Keratinocyte (primary cell): ENCODE measurements at regions not wholly inside any gene's neighbourhood (a gene's known extent, or its start where the extent isn't known, plus 50 kb on each side); places are given as distances from the start of the nearest gene placed in this dataset.

Experiments used
- DNase-seq: peaks from one replicate; pipeline ENCODE4 v3.0.0-alpha.2; 2011; ENCODE audit warnings: low read depth, missing footprints, low spot score
- FAIRE-seq: peaks from 2 replicates; lab custom pipeline; 2011; peaks lifted over from hg19 to GRCh38; lab: Jason Lieb, UNC
- H2AFZ ChIP-seq: 2 replicates; pipeline ENCODE4 v1.6.0; 2012; ENCODE audit warnings: low read length, control low read depth, inconsistent platforms; ENCODE audit not compliant: control insufficient read depth
- H3K27ac ChIP-seq: 2 replicates; pipeline ENCODE4 v1.5.1; 2011; ENCODE audit warnings: low read length; ENCODE audit not compliant: control insufficient read depth, insufficient read depth
- H3K27me3 ChIP-seq: 3 replicates; pipeline ENCODE4 v1.6.0; 2011; ENCODE audit warnings: low read length; ENCODE audit not compliant: control insufficient read depth, insufficient read depth; ENCODE audit errors: extremely low read depth
- H3K36me3 ChIP-seq, 2 experiments: 2 replicates in 1 of 2; 3 replicates in 1 of 2; pipeline ENCODE4 v1.5.1; 2011; ENCODE audit warnings: low read length in 2 of 2, mild to moderate bottlenecking in 1 of 2; ENCODE audit not compliant: control insufficient read depth in 2 of 2, insufficient read depth in 2 of 2; ENCODE audit errors: extremely low read depth in 1 of 2
- H3K4me1 ChIP-seq: 3 replicates; pipeline ENCODE4 v1.5.1; 2011; ENCODE audit warnings: low read length; ENCODE audit not compliant: control insufficient read depth, insufficient read depth; ENCODE audit errors: extremely low read depth
- H3K4me2 ChIP-seq: 3 replicates; pipeline ENCODE4 v1.6.0; 2011; ENCODE audit warnings: low read depth, low read length; ENCODE audit not compliant: control insufficient read depth, insufficient read depth; ENCODE audit errors: extremely low read depth
- H3K4me3 ChIP-seq, 3 experiments: fragments of 200-600 bp in 1 of 3; sonication (generic) in 1 of 3; 2 replicates in 2 of 3; 3 replicates in 1 of 3; pipeline ENCODE4 v1.5.1; 2011 to 2016; ENCODE audit warnings: low read length in 3 of 3, mild to moderate bottlenecking in 3 of 3, control low read depth in 2 of 3, inconsistent platforms in 1 of 3, low read depth in 1 of 3, mixed read lengths in 1 of 3, mixed run types in 1 of 3, moderate library complexity in 1 of 3; ENCODE audit not compliant: control insufficient read depth in 2 of 3, insufficient read depth in 2 of 3; ENCODE audit errors: extremely low read depth in 1 of 3
- H3K79me2 ChIP-seq: 2 replicates; pipeline ENCODE4 v1.6.0; 2012; ENCODE audit warnings: low read length; ENCODE audit not compliant: control insufficient read depth, insufficient read depth
- H3K9ac ChIP-seq: 3 replicates; pipeline ENCODE4 v1.6.0; 2011; ENCODE audit warnings: low read length; ENCODE audit not compliant: control insufficient read depth, insufficient read depth; ENCODE audit errors: extremely low read depth
- H3K9me1 ChIP-seq: 3 replicates; pipeline ENCODE4 v1.6.0; 2011; ENCODE audit warnings: low read length; ENCODE audit not compliant: control insufficient read depth, insufficient read depth; ENCODE audit errors: extremely low read depth
- H3K9me3 ChIP-seq: 2 replicates; pipeline ENCODE4 v1.5.1; 2012; ENCODE audit warnings: low read depth, low read length; ENCODE audit not compliant: control insufficient read depth
- H4K20me1 ChIP-seq: 3 replicates; pipeline ENCODE4 v1.6.0; 2011; ENCODE audit warnings: low read length; ENCODE audit not compliant: control insufficient read depth, insufficient read depth; ENCODE audit errors: extremely low read depth
- EZH2 ChIP-seq: IDR thresholded peaks from one replicate; pipeline ENCODE4 v1.6.1; 2012; ENCODE audit warnings: inconsistent platforms, mild to moderate bottlenecking, low read length, moderate library complexity
- dilution Hi-C: fragments of 300-500 bp; cut with MboI; formaldehyde crosslinking; loops from one replicate; pipeline ENCODE4 v1.7.0; 2020; ENCODE audit warnings: low sequenced_read_pairs; ENCODE audit not compliant: extremely low pct_ligation_motif_present
- TF ChIP-seq, protein P1 (sequence below), 3 experiments: IDR thresholded peaks in 1 of 3; conservative IDR thresholded peaks in 1 of 3; optimal IDR thresholded peaks in 1 of 3; 2 replicates in 2 of 3; 3 replicates in 1 of 3; pipeline versions ENCODE3 to v1.5.1; 2011; ENCODE audit warnings: low read length in 3 of 3, mild to moderate bottlenecking in 3 of 3, moderate library complexity in 2 of 3, control low read depth in 1 of 3, inconsistent platforms in 1 of 3; ENCODE audit not compliant: insufficient read depth in 2 of 3; ENCODE audit errors: extremely low read depth in 1 of 3

DNA sequence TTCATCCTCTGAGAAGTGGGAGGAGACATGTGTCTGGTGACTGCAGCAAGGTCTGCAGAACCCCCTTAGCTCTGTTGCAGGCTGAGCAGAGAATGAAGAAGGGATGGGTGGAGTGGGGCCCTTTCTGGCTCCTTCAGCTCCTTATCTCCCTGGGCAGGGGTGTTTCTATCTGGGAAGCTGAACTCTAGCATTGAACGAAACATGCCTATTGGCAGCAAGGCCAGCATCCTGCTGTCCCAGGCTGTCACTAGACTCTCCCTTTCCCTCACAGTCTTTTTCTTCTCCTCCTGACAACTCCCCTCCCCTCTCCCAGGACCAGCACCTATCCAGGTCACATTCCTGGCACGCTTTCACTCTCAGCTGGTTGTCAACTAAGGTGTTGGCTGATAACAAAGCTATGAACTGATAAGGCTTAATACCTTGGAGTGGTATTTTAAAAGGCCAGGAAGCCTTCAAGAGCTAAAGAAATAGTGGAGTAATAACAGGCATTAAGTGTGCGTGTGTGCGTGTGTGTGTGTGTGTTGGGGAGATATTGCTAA, 128.8 kb upstream of the FZD8 start:
- Histone ChIP-seq H3K9me3 (no peaks in the 10 kb centered on the region), H2AFZ (no peak overlapping the region), H4K20me1 (no peaks in the 10 kb centered on the region), H3K36me3 (no peaks in the 10 kb centered on the region), H3K9ac (no peak overlapping the region), H3K9me1 (no peaks in the 10 kb centered on the region), H3K4me2 (no peak overlapping the region), H3K4me1 (no peaks in the 10 kb centered on the region), H3K79me2 (no peaks in the 10 kb centered on the region), H3K27me3 (no peaks in the 10 kb centered on the region), H3K27ac (no peak overlapping the region), H3K4me3 (no peak overlapping the region)
- FAIRE-seq (no peak), DNase-seq (no peak)
- TF ChIP-seq, protein P1, sequence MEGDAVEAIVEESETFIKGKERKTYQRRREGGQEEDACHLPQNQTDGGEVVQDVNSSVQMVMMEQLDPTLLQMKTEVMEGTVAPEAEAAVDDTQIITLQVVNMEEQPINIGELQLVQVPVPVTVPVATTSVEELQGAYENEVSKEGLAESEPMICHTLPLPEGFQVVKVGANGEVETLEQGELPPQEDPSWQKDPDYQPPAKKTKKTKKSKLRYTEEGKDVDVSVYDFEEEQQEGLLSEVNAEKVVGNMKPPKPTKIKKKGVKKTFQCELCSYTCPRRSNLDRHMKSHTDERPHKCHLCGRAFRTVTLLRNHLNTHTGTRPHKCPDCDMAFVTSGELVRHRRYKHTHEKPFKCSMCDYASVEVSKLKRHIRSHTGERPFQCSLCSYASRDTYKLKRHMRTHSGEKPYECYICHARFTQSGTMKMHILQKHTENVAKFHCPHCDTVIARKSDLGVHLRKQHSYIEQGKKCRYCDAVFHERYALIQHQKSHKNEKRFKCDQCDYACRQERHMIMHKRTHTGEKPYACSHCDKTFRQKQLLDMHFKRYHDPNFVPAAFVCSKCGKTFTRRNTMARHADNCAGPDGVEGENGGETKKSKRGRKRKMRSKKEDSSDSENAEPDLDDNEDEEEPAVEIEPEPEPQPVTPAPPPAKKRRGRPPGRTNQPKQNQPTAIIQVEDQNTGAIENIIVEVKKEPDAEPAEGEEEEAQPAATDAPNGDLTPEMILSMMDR (optimal IDR thresholded peaks at IDR 0.05 in 1 of 3, IDR thresholded peaks at IDR 0.05 in 1 of 3, conservative IDR thresholded peaks at IDR 0.05 in 1 of 3; ENCODE audit: extremely low read depth in 1 of 3, insufficient read depth in 2 of 3, low read length in 3 of 3): no peak
- no peak for TF ChIP-seq EZH2
- dilution Hi-C loops: no loop called here

DNA sequence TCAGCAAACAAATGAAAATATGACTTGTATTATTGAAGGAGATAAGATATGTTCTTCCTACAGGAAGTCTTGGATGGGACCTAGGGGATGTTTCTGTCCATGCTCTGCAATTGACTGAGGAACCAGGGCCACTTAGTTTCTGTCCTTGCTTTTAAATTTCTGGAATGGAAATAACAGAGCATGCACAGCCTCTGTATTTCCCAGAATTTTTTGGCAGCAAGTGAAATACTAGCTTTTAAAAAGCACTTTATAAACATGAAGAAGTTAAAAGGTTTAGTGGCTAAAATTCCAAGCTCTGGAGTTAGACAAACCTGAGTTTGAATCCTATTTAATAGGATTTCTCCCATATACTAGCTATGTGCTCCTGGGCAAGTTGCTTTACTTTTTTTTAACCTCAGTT, 127.7 kb upstream of the FZD8 start:
- H3K9ac ChIP-seq: no peak overlapping the region
- no peaks in the 10 kb centered on the region for H3K9me1 ChIP-seq
- no peaks in the 10 kb centered on the region for H3K9me3 ChIP-seq
- H3K4me1 ChIP-seq: no peaks in the 10 kb centered on the region
- H3K27ac ChIP-seq: no peak overlapping the region
- no peaks in the 10 kb centered on the region for H3K27me3 ChIP-seq
- H3K4me2 ChIP-seq: no peak overlapping the region
- DNase-seq (no peak), FAIRE-seq (no peak)
- H3K4me3 ChIP-seq: no peak overlapping the region
- no peaks in the 10 kb centered on the region for H3K79me2 ChIP-seq
- no peaks in the 10 kb centered on the region for H4K20me1 ChIP-seq
- TF ChIP-seq, protein P1 (optimal IDR thresholded peaks at IDR 0.05 in 1 of 3, IDR thresholded peaks at IDR 0.05 in 1 of 3, conservative IDR thresholded peaks at IDR 0.05 in 1 of 3; ENCODE audit: extremely low read depth in 1 of 3, insufficient read depth in 2 of 3, low read length in 3 of 3): no peak
- TF ChIP-seq EZH2: no peak
- H3K36me3 ChIP-seq: no peaks in the 10 kb centered on the region
- dilution Hi-C loops: no loop called here
- no peak overlapping the region for H2AFZ ChIP-seq
